Gastroesophageal sphincter (tissue), 3 donors: ENCODE measurements at regions not wholly inside any gene's neighbourhood (a gene's known extent, or its start where the extent isn't known, plus 50 kb on each side); places are given as distances from the start of the nearest gene placed in this dataset.

Experiments
- CTCF ChIP-seq, 4 experiments: fragments of 200-600 bp in 2 of 4; fragments of 450-650 bp in 2 of 4; sonication (generic) in 1 of 4; IDR thresholded peaks; one replicate each; pipeline ENCODE4 v1.5.1; 2017 to 2019; ENCODE audit warnings: antibody characterized with exemption in 4 of 4, mild to moderate bottlenecking in 2 of 4, moderate library complexity in 2 of 4
- EP300 ChIP-seq: sonication (generic); formaldehyde crosslinking; IDR thresholded peaks from one replicate; pipeline ENCODE4 v1.6.1; 2017; ENCODE audit warnings: antibody characterized with exemption, mild to moderate bottlenecking
- POLR2A ChIP-seq, 2 donors: fragments of 450-650 bp; IDR thresholded peaks; one replicate each; pipeline ENCODE4 v1.6.1; 2017; ENCODE audit warnings: antibody characterized with exemption in 2 of 2, mild to moderate bottlenecking in 2 of 2, moderate library complexity in 1 of 2
- POLR2AphosphoS5 ChIP-seq: sonication (generic); formaldehyde crosslinking; IDR thresholded peaks from one replicate; pipeline ENCODE4 v1.6.1; 2017; ENCODE audit warnings: antibody characterized with exemption

GRCh38 chr4:158065176-158065575 is 107.6 kb downstream of the GASK1B start:
- TF ChIP-seq CTCF (IDR thresholded peaks at IDR 0.05) (no peak), POLR2AphosphoS5 (no peak), POLR2A (IDR thresholded peaks at IDR 0.05) (no peak), EP300 (no peak)
